AG10803 (cell line): ENCODE measurements at regions not wholly inside any gene's neighbourhood (a gene's known extent, or its start where the extent isn't known, plus 50 kb on each side); places are given as distances from the start of the nearest gene placed in this dataset.
A peak's percentile ranks its signal among the peaks of the same experiment; 100 is the strongest.

ENCODE experiments used
- DNase-seq: peaks from one replicate; pipeline ENCODE4 v3.0.0; 2010; ENCODE audit warnings: low read depth
- H3K4me3 ChIP-seq: 2 replicates; pipeline ENCODE4 v1.5.1; 2011; ENCODE audit warnings: mild to moderate bottlenecking, low read length, control low read depth
- CTCF ChIP-seq: conservative IDR thresholded peaks from 2 replicates; pipeline ENCODE4 v1.5.1; 2011; ENCODE audit warnings: mild to moderate bottlenecking, low read length, control low read depth, inconsistent platforms

- no peak for TF ChIP-seq CTCF
- DNase-seq, result no peak
- H3K4me3 ChIP-seq, result no peak overlapping the region
These were observed 601.3 kb downstream of the IQCM start for GRCh38 chr4:149214301-149214700.

DNA sequence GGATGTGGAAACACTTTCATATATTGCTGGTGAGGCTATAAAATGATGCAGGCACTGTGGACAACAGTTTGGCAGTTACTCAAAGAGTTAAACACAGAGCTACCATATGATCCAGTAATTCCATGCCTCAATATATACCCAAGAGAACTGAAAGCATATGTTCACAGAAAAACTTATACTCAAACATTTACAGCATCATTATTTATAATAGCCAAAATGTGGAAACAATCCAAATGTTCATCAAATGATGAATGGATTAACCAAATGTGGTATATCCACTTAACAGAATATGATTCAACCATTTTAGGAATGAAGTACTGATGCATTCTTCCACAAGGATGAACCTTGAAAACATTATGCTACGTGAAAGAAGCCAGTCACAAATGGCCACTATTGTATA is 603.8 kb downstream of the IQCM start:
- peak; percentile 37 for DNase-seq
- no peak for TF ChIP-seq CTCF
- no peak overlapping the region for H3K4me3 ChIP-seq

DNA sequence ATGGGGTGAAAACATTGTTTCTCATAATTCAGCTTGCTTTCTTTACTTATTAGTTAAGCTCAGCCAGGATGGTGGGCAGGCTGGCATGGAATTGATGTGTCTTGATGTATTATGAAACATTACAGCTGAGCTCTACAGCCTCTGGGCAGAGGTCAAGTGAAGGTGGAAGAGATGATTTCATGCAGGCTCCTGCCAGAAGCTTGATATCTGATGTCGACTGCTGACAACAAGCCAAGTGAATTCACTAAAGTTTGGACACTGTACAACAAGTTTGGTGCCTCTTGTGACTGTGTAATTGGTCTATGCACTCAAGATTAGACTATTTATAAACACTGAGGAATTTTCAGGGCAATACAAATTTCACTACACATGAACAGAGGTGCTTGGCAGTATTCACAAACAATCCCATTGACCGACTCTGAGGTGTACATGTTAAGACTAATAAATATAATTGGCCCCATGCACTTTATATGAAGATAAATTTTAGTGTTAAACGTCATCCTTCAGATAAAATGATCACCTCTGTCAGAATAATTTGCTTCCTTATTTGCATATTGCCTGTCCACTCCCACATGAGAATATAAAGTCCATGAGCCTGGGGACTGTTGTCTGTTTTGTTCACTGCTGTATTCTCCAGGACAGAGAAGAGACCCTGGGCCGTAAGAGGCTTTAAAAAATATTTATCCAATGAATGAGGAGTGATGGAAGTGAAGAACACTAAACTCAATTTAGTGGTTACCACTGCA is 612.2 kb downstream of the IQCM start:
- DNase-seq, result peak; percentile 67
- TF ChIP-seq CTCF, result no peak
- no peak overlapping the region for H3K4me3 ChIP-seq

DNA sequence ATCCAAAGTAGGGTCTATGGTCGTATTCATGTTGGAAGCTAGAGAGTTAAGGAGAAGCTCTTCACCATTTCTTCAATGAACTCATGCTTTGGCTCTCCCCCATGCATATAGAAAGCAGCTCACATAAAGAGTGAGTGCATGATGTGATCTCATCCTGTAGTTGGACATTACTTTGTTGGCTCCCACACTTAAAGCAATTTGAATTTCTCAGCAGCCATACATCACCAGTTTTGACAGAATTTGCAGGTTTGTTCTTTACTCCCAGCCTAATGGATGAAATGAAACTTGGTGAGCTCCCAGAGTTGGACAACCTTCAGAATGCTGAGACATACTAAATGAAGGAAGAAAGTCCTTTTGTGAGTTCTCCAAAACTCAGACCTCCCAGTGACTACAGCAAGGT is 613.5 kb downstream of the IQCM start:
- TF ChIP-seq CTCF, result no peak
- H3K4me3 ChIP-seq, result no peak overlapping the region
- DNase-seq, result no peak

- H3K4me3 ChIP-seq, result no peak overlapping the region
- DNase-seq, result no peak
- TF ChIP-seq CTCF, result no peak
These were observed 616.0 kb downstream of the IQCM start for GRCh38 chr4:149199594-149199993.

DNA sequence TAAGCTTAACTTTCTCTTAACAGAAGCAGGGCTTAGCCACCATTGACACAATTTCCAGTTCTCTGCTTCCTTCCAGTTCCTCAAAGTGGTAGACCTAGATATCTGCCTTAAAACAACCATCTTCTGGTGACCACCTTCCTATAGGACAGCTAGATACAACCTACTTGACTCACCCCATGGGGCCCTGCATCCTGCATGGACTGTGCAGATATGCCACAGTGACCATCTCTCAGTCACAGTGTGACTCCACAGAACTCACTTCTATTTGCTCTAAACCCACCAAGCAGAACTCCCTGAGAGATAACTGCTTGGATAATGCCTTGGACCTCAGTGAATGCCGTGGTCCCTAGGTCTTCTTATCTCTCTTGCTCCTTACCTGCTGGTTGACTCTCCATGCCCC is 621.6 kb downstream of the IQCM start:
- no peak overlapping the region for H3K4me3 ChIP-seq
- DNase-seq, result no peak
- TF ChIP-seq CTCF, result no peak

DNA sequence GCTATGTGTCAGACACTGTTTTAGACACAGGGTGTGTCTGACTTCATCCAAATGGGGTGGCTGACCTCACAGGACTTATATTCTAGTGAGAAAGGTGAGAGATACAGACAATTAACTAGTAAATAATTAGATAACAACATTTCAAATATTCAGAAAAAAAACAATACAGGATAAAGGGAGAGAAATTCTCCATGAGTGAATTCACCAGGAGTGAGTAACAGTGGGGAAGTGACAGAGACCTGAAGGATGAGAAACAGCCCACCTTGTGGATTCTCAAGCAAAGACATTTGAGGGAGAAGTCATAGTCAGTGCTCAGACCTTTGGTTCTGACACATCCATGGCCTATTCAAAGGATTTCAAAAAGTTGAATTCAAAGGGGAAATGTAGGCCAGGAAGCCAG is 627.9 kb downstream of the IQCM start:
- H3K4me3 ChIP-seq, result no peak overlapping the region
- no peak for TF ChIP-seq CTCF
- DNase-seq, result no peak
